Astrocyte (in vitro differentiated cells and primary cell): ENCODE measurements at regions not wholly inside any gene's neighbourhood (a gene's known extent, or its start where the extent isn't known, plus 50 kb on each side); places are given as distances from the start of the nearest gene placed in this dataset.

ENCODE experiments used
- DNase-seq: peaks from one replicate; pipeline ENCODE4 v3.0.0-alpha.2; 2010; ENCODE audit warnings: low read depth
- FAIRE-seq: peaks from 2 replicates; lab custom pipeline; 2011; peaks lifted over from hg19 to GRCh38; lab: Jason Lieb, UNC
- H2AFZ ChIP-seq: 2 replicates; pipeline ENCODE4 v1.6.0; 2012; ENCODE audit warnings: low read depth, low read length, inconsistent platforms
- H3K27ac ChIP-seq: 2 replicates; pipeline ENCODE4 v1.5.1; 2011; ENCODE audit warnings: low read depth, low read length, inconsistent platforms
- H3K27me3 ChIP-seq: 2 replicates; pipeline ENCODE4 v1.6.0; 2011; ENCODE audit warnings: low read length, inconsistent platforms; ENCODE audit not compliant: insufficient read depth
- H3K36me3 ChIP-seq: 2 replicates; pipeline ENCODE4 v1.5.1; 2011; ENCODE audit warnings: low read length, inconsistent platforms; ENCODE audit not compliant: insufficient read depth
- H3K4me1 ChIP-seq: 2 replicates; pipeline ENCODE4 v1.5.1; 2011; ENCODE audit warnings: low read length, inconsistent platforms; ENCODE audit not compliant: insufficient read depth
- H3K4me2 ChIP-seq: 2 replicates; pipeline ENCODE4 v1.6.0; 2012; ENCODE audit warnings: low read length, inconsistent platforms
- H3K4me3 ChIP-seq: 2 replicates; pipeline ENCODE4 v1.5.1; 2011; ENCODE audit warnings: low read depth, mild to moderate bottlenecking, low read length, inconsistent platforms; ENCODE audit not compliant: insufficient read depth
- H3K79me2 ChIP-seq: 2 replicates; pipeline ENCODE4 v1.6.0; 2012; ENCODE audit warnings: mild to moderate bottlenecking, low read length, inconsistent platforms; ENCODE audit not compliant: insufficient read depth
- H3K9ac ChIP-seq: 2 replicates; pipeline ENCODE4 v1.6.0; 2012; ENCODE audit warnings: mild to moderate bottlenecking, low read length, inconsistent platforms
- H3K9me3 ChIP-seq: 2 replicates; pipeline ENCODE4 v1.5.1; 2012; ENCODE audit warnings: low read depth, mild to moderate bottlenecking, low read length, inconsistent platforms; ENCODE audit not compliant: insufficient read depth
- H4K20me1 ChIP-seq: 2 replicates; pipeline ENCODE4 v1.6.0; 2012; ENCODE audit warnings: low read length, inconsistent platforms; ENCODE audit not compliant: insufficient read depth
- H3K27ac Mint-ChIP-seq: one replicate; pipeline ENCODE4 v1.8.0; 2021; ENCODE audit warnings: mild to moderate bottlenecking, mixed read lengths; ENCODE audit not compliant: unreplicated experiment
- H3K27me3 Mint-ChIP-seq: one replicate; pipeline ENCODE4 v1.8.0; 2021; ENCODE audit warnings: low read depth, mixed read lengths; ENCODE audit not compliant: unreplicated experiment
- H3K36me3 Mint-ChIP-seq: one replicate; pipeline ENCODE4 v1.8.0; 2021; ENCODE audit warnings: low read depth, mixed read lengths; ENCODE audit not compliant: unreplicated experiment
- H3K4me1 Mint-ChIP-seq: one replicate; pipeline ENCODE4 v1.8.0; 2021; ENCODE audit warnings: low read depth, mixed read lengths; ENCODE audit not compliant: unreplicated experiment
- H3K4me3 Mint-ChIP-seq: one replicate; pipeline ENCODE4 v1.8.0; 2021; ENCODE audit warnings: mild to moderate bottlenecking, moderate library complexity, mixed read lengths; ENCODE audit not compliant: unreplicated experiment
- H3K9me3 Mint-ChIP-seq: one replicate; pipeline ENCODE4 v1.8.0; 2021; ENCODE audit warnings: mild to moderate bottlenecking, mixed read lengths; ENCODE audit not compliant: unreplicated experiment
- CTCF ChIP-seq: IDR thresholded peaks from 2 replicates; pipeline ENCODE4 v1.5.1; 2011; ENCODE audit warnings: low read depth, mild to moderate bottlenecking, inconsistent platforms, low read length, moderate library complexity; ENCODE audit not compliant: insufficient read depth
- EZH2 ChIP-seq: IDR thresholded peaks from 2 replicates; pipeline ENCODE4 v1.6.1; 2012; ENCODE audit warnings: mild to moderate bottlenecking, low read length, inconsistent platforms; ENCODE audit not compliant: insufficient read depth

- Histone ChIP-seq H3K4me1 (no peaks in the 10 kb centered on the region), H3K36me3 (no peaks in the 10 kb centered on the region), H3K4me2 (no peak overlapping the region), H3K79me2 (no peaks in the 10 kb centered on the region), H3K4me3 (no peak overlapping the region), H3K9ac (no peak overlapping the region), H2AFZ (no peak overlapping the region), H4K20me1 (no peaks in the 10 kb centered on the region), H3K27ac (no peak overlapping the region), H3K9me3 (no peaks in the 10 kb centered on the region), H3K27me3 (no peaks in the 10 kb centered on the region)
- Mint-ChIP-seq H3K27ac (no peak overlapping the region), H3K27me3 (no peaks in the 10 kb centered on the region), H3K4me3 (no peak overlapping the region), H3K36me3 (no peaks in the 10 kb centered on the region), H3K9me3 (no peaks in the 10 kb centered on the region), H3K4me1 (peaks cover 6% of the 10 kb centered on the region)
- DNase-seq, result no peak
- no peak for TF ChIP-seq EZH2
- TF ChIP-seq CTCF, result no peak
- no peak for FAIRE-seq
These were observed 139.0 kb upstream of the NXPH2 start for GRCh38 chr2:138919120-138919747.

GRCh38 chr2:138910427-138910826, 130.2 kb upstream of the NXPH2 start:
- no peaks in the 10 kb centered on the region for H3K4me1 ChIP-seq
- no peaks in the 10 kb centered on the region for H3K9me3 ChIP-seq
- no peaks in the 10 kb centered on the region for H3K27me3 ChIP-seq
- no peak overlapping the region for H3K4me2 ChIP-seq
- H2AFZ ChIP-seq, result no peak overlapping the region
- no peaks in the 10 kb centered on the region for H4K20me1 ChIP-seq
- H3K4me3 ChIP-seq, result no peak overlapping the region
- TF ChIP-seq CTCF (no peak), EZH2 (no peak)
- H3K9me3 Mint-ChIP-seq, result peaks cover 5% of the 10 kb centered on the region
- no peaks in the 10 kb centered on the region for H3K36me3 Mint-ChIP-seq
- no peak for FAIRE-seq
- no peaks in the 10 kb centered on the region for H3K79me2 ChIP-seq
- H3K27ac Mint-ChIP-seq, result no peak overlapping the region
- H3K4me1 Mint-ChIP-seq, result no peaks in the 10 kb centered on the region
- H3K27me3 Mint-ChIP-seq, result no peaks in the 10 kb centered on the region
- no peaks in the 10 kb centered on the region for H3K36me3 ChIP-seq
- no peak overlapping the region for H3K9ac ChIP-seq
- DNase-seq, result no peak
- no peak overlapping the region for H3K27ac ChIP-seq
- H3K4me3 Mint-ChIP-seq, result no peak overlapping the region

- Histone ChIP-seq H3K36me3 (no peaks in the 10 kb centered on the region), H3K4me1 (no peaks in the 10 kb centered on the region), H3K27me3 (no peaks in the 10 kb centered on the region), H3K27ac (no peak overlapping the region), H2AFZ (no peak overlapping the region), H3K4me2 (no peak overlapping the region), H3K79me2 (no peaks in the 10 kb centered on the region), H3K9ac (no peak overlapping the region), H3K9me3 (no peaks in the 10 kb centered on the region), H4K20me1 (no peaks in the 10 kb centered on the region), H3K4me3 (no peak overlapping the region)
- DNase-seq, result no peak
- H3K36me3 Mint-ChIP-seq, result no peaks in the 10 kb centered on the region
- H3K4me3 Mint-ChIP-seq, result no peak overlapping the region
- no peak overlapping the region for H3K27ac Mint-ChIP-seq
- peaks cover 2% of the 10 kb centered on the region for H3K9me3 Mint-ChIP-seq
- H3K27me3 Mint-ChIP-seq, result no peaks in the 10 kb centered on the region
- H3K4me1 Mint-ChIP-seq, result no peaks in the 10 kb centered on the region
- TF ChIP-seq CTCF (no peak), EZH2 (no peak)
- FAIRE-seq, result no peak
These were observed 126.4 kb upstream of the NXPH2 start for GRCh38 chr2:138906549-138906948.
